Endothelial cell of umbilical vein (primary cell): ENCODE measurements at regions not wholly inside any gene's neighbourhood (a gene's known extent, or its start where the extent isn't known, plus 50 kb on each side); places are given as distances from the start of the nearest gene placed in this dataset.

Experiments
- CTCF ChIP-seq, 2 donors: IDR thresholded peaks; 1 replicate in 1 of 2; 2 replicates in 1 of 2; pipeline ENCODE4 v1.5.1; 2011; ENCODE audit warnings: low read length in 2 of 2, mild to moderate bottlenecking in 2 of 2, moderate library complexity in 2 of 2, control low read depth in 1 of 2, inconsistent platforms in 1 of 2, low read depth in 1 of 2; ENCODE audit not compliant: insufficient read depth in 1 of 2; ENCODE audit errors: extremely low read depth in 1 of 2
- EZH2 ChIP-seq: IDR thresholded peaks from 2 replicates; pipeline ENCODE4 v1.6.1; 2012; ENCODE audit warnings: borderline replicate concordance, low read depth, mild to moderate bottlenecking, moderate library complexity, low read length, inconsistent platforms; ENCODE audit not compliant: severe bottlenecking
- FOS ChIP-seq: IDR thresholded peaks from 2 replicates; pipeline ENCODE4 v1.6.1; 2011; ENCODE audit warnings: mild to moderate bottlenecking, low read length, moderate library complexity, borderline replicate concordance; ENCODE audit not compliant: insufficient read depth
- MAX ChIP-seq: IDR thresholded peaks from 2 replicates; pipeline ENCODE4 v1.6.1; 2011; ENCODE audit not compliant: insufficient read depth, insufficient read length
- MYC ChIP-seq: IDR thresholded peaks from one replicate; pipeline ENCODE4 v1.6.1; 2011; ENCODE audit warnings: mild to moderate bottlenecking, low read depth, low read length
- POLR2A ChIP-seq: IDR thresholded peaks from 2 replicates; pipeline ENCODE4 v1.6.1; 2012; ENCODE audit warnings: low read depth, mild to moderate bottlenecking, control low read depth, low read length
- POLR2AphosphoS5 ChIP-seq: IDR thresholded peaks from 2 replicates; pipeline ENCODE4 v1.6.1; 2012; ENCODE audit warnings: low read depth, mild to moderate bottlenecking, control low read depth, low read length, moderate library complexity; ENCODE audit not compliant: insufficient read depth

- TF ChIP-seq MAX (no peak), CTCF (IDR thresholded peaks at IDR 0.05; ENCODE audit: extremely low read depth in 1 of 2, insufficient read depth in 1 of 2, low read depth in 1 of 2, low read length in 2 of 2) (no peak), POLR2A (no peak), POLR2AphosphoS5 (no peak), EZH2 (no peak), MYC (no peak), FOS (no peak)
These were observed 537.4 kb downstream of the TUSC7 start for GRCh38 chr3:117246771-117247555.
